H1 (cell line): ENCODE measurements at regions not wholly inside any gene's neighbourhood (a gene's known extent, or its start where the extent isn't known, plus 50 kb on each side); places are given as distances from the start of the nearest gene placed in this dataset.

Experiments used
- CTCF ChIA-PET: fragments of 300-600 bp; sonication (Branson Sonifier 250); formaldehyde crosslinking; loops from one replicate; lab custom pipeline; 2021; ENCODE audit not compliant: partially characterized antibody; lab: Charles Lee
- POLR2A ChIA-PET: fragments of 300-600 bp; sonication (Branson Sonifier 250); formaldehyde crosslinking; loops from one replicate; lab custom pipeline; 2021; ENCODE audit warnings: inconsistent platforms; ENCODE audit not compliant: partially characterized antibody; lab: Charles Lee
- DNase-seq, 2 experiments: peaks; one replicate each; pipeline versions ENCODE4 v3.0.0 to v3.0.0-alpha.2; 2010 to 2022; ENCODE audit warnings: low spot score in 2 of 2, low read depth in 1 of 2, mixed read lengths in 1 of 2
- FAIRE-seq: peaks from 2 replicates; lab custom pipeline; 2011; peaks lifted over from hg19 to GRCh38; lab: Jason Lieb, UNC
- H2AFZ ChIP-seq: 2 replicates; pipeline ENCODE4 v1.8.1; 2012; ENCODE audit warnings: low read length, inconsistent platforms
- H2AK5ac ChIP-seq: 2 replicates; pipeline ENCODE4 v1.6.1; 2013; ENCODE audit warnings: low read depth, low read length
- H2BK120ac ChIP-seq: replicated peaks from 2 replicates; pipeline ENCODE3; 2013; ENCODE audit warnings: low read depth, low read length, inconsistent platforms
- H2BK12ac ChIP-seq: 2 replicates; pipeline ENCODE4 v1.6.1; 2013; ENCODE audit warnings: low read depth, low read length
- H2BK15ac ChIP-seq: 2 replicates; pipeline ENCODE4 v1.6.1; 2013; ENCODE audit warnings: low read length
- H2BK20ac ChIP-seq: 2 replicates; pipeline ENCODE4 v1.6.1; 2013; ENCODE audit warnings: low read length
- H2BK5ac ChIP-seq: 2 replicates; pipeline ENCODE4 v1.6.1; 2013; ENCODE audit warnings: low read depth, low read length
- H3K14ac ChIP-seq: 2 replicates; pipeline ENCODE4 v1.6.1; 2013; ENCODE audit warnings: inconsistent platforms; ENCODE audit not compliant: insufficient read length
- H3K18ac ChIP-seq: 2 replicates; pipeline ENCODE4 v1.6.1; 2013; ENCODE audit warnings: low read length; ENCODE audit errors: extremely low read depth
- H3K23ac ChIP-seq: 2 replicates; pipeline ENCODE4 v1.6.1; 2013; ENCODE audit warnings: inconsistent platforms; ENCODE audit not compliant: insufficient read length
- H3K23me2 ChIP-seq: 2 replicates; pipeline ENCODE4 v1.6.1; 2013; ENCODE audit warnings: low read depth, low read length
- H3K27ac ChIP-seq: 2 replicates; pipeline ENCODE4 v1.6.1; 2011; ENCODE audit warnings: low read depth, low read length, inconsistent platforms
- H3K27me3 ChIP-seq, 4 experiments: replicated peaks in 1 of 4; 1 replicate in 1 of 4; 2 replicates in 3 of 4; pipeline versions ENCODE4 v1.6.1 to v1.8.1; 2011 to 2013; ENCODE audit warnings: low read length in 3 of 4, mild to moderate bottlenecking in 3 of 4, inconsistent platforms in 2 of 4, mixed read lengths in 2 of 4, moderate library complexity in 1 of 4; ENCODE audit not compliant: control insufficient read depth in 3 of 4, insufficient read depth in 3 of 4; ENCODE audit errors: extremely low read depth in 1 of 4
- H3K36me3 ChIP-seq, 4 experiments: 2 replicates each; pipeline versions ENCODE4 v1.6.1 to v1.8.1; 2011 to 2013; ENCODE audit warnings: mild to moderate bottlenecking in 4 of 4, low read length in 3 of 4, moderate library complexity in 2 of 4, control low read depth in 1 of 4, inconsistent platforms in 1 of 4; ENCODE audit not compliant: insufficient read depth in 4 of 4, control insufficient read depth in 2 of 4
- H3K4ac ChIP-seq: replicated peaks from 2 replicates; pipeline ENCODE3; 2013; ENCODE audit warnings: low read length, low read depth, mixed read lengths, inconsistent platforms; ENCODE audit not compliant: insufficient read length
- H3K4me1 ChIP-seq, 4 experiments: replicated peaks in 1 of 4; 1 replicate in 1 of 4; 2 replicates in 3 of 4; pipeline versions ENCODE4 v1.6.1 to v1.8.1; 2011 to 2013; ENCODE audit warnings: low read length in 3 of 4, inconsistent platforms in 2 of 4, mixed read lengths in 1 of 4; ENCODE audit not compliant: insufficient read depth in 4 of 4, control insufficient read depth in 3 of 4
- H3K4me2 ChIP-seq, 2 experiments: 2 replicates each; pipeline versions ENCODE4 v1.6.1 to v1.8.1; 2011 to 2013; ENCODE audit warnings: low read depth in 2 of 2, low read length in 2 of 2, control low read depth in 1 of 2, inconsistent platforms in 1 of 2, mild to moderate bottlenecking in 1 of 2; ENCODE audit not compliant: insufficient read depth in 1 of 2
- H3K4me3 ChIP-seq, 4 experiments: fragments of 200-600, 300-600 bp in 1 of 4; sonication (generic), shearing (Covaris generic), sonication (Bioruptor Twin) in 1 of 4; 2 replicates each; pipeline versions ENCODE4 v1.5.1 to v1.8.1; 2011 to 2016; ENCODE audit warnings: low read length in 4 of 4, low read depth in 3 of 4, control low read depth in 2 of 4, inconsistent platforms in 2 of 4, mild to moderate bottlenecking in 2 of 4, mixed read lengths in 1 of 4, moderate library complexity in 1 of 4; ENCODE audit not compliant: insufficient read depth in 2 of 4; ENCODE audit errors: extremely low read depth in 1 of 4
- H3K56ac ChIP-seq: replicated peaks from 2 replicates; pipeline ENCODE3; 2013; ENCODE audit warnings: low read depth, mild to moderate bottlenecking, mixed read lengths, low read length, inconsistent platforms; ENCODE audit not compliant: insufficient read length
- H3K79me1 ChIP-seq: 2 replicates; pipeline ENCODE4 v1.6.1; 2013; ENCODE audit warnings: low read depth, low read length, control low read depth
- H3K79me2 ChIP-seq, 2 experiments: 2 replicates each; pipeline versions ENCODE4 v1.6.1 to v1.8.1; 2012 to 2013; ENCODE audit warnings: low read length in 2 of 2, mild to moderate bottlenecking in 2 of 2, inconsistent platforms in 1 of 2; ENCODE audit not compliant: insufficient read depth in 2 of 2, control insufficient read depth in 1 of 2
- H3K9ac ChIP-seq, 4 experiments: replicated peaks in 1 of 4; 1 replicate in 1 of 4; 2 replicates in 3 of 4; pipeline versions ENCODE4 v1.6.1 to v1.8.1; 2011 to 2013; ENCODE audit warnings: low read depth in 3 of 4, low read length in 3 of 4, control low read depth in 2 of 4, mild to moderate bottlenecking in 2 of 4, moderate library complexity in 2 of 4, inconsistent platforms in 1 of 4; ENCODE audit errors: extremely low read depth in 1 of 4
- H3K9me3 ChIP-seq, 2 experiments: 2 replicates each; pipeline versions ENCODE4 v1.6.1 to v1.8.1; 2012 to 2013; ENCODE audit warnings: mild to moderate bottlenecking in 2 of 2, moderate library complexity in 2 of 2, control low read depth in 1 of 2, inconsistent platforms in 1 of 2, low read depth in 1 of 2, low read length in 1 of 2, mixed read lengths in 1 of 2; ENCODE audit not compliant: insufficient read depth in 2 of 2
- H4K20me1 ChIP-seq, 2 experiments: replicated peaks in 1 of 2; 2 replicates each; pipeline versions ENCODE3 to v1.8.1; 2011 to 2013; ENCODE audit warnings: inconsistent platforms in 2 of 2, low read length in 2 of 2, mild to moderate bottlenecking in 1 of 2; ENCODE audit not compliant: insufficient read depth in 2 of 2, control insufficient read depth in 1 of 2
- H4K5ac ChIP-seq: 2 replicates; pipeline ENCODE4 v1.6.1; 2013; ENCODE audit warnings: low read length, low read depth, mixed read lengths, inconsistent platforms; ENCODE audit not compliant: insufficient read length
- H4K8ac ChIP-seq: 2 replicates; pipeline ENCODE4 v1.8.0; 2013; ENCODE audit warnings: mild to moderate bottlenecking, moderate library complexity, low read length, inconsistent platforms; ENCODE audit not compliant: insufficient read depth; ENCODE audit errors: extremely low read depth
- H4K91ac ChIP-seq: replicated peaks from 2 replicates; pipeline ENCODE3; 2013; ENCODE audit warnings: low read length, mixed read lengths, inconsistent platforms; ENCODE audit not compliant: insufficient read length
- ATF3 ChIP-seq: IDR thresholded peaks from 2 replicates; pipeline ENCODE4 v1.6.1; 2011; ENCODE audit warnings: low read depth, mild to moderate bottlenecking, low read length; ENCODE audit not compliant: insufficient read depth
- BACH1 ChIP-seq: IDR thresholded peaks from 2 replicates; pipeline ENCODE4 v1.6.1; 2012; ENCODE audit warnings: low read length, improper control_type of control experiment
- BRCA1 ChIP-seq: IDR thresholded peaks from 2 replicates; pipeline ENCODE4 v1.6.1; 2012; ENCODE audit warnings: low read depth, low read length, improper control_type of control experiment
- CREB1 ChIP-seq: IDR thresholded peaks from 2 replicates; pipeline ENCODE4 v1.6.1; 2012; ENCODE audit warnings: inconsistent platforms
- CTBP2 ChIP-seq: IDR thresholded peaks from 2 replicates; pipeline ENCODE4 v1.7.0; 2011; ENCODE audit warnings: borderline replicate concordance, mild to moderate bottlenecking, moderate library complexity, mixed read lengths, low read length; ENCODE audit not compliant: insufficient read depth, insufficient read length
- POU5F1 ChIP-seq: IDR thresholded peaks from 2 replicates; pipeline ENCODE4 v1.6.1; 2011; ENCODE audit warnings: low read depth, mild to moderate bottlenecking, low read length, moderate library complexity
- YY1 ChIP-seq: IDR thresholded peaks from 2 replicates; pipeline ENCODE4 v1.6.1; 2011; ENCODE audit warnings: low read depth, mild to moderate bottlenecking, low read length
- ZNF274 ChIP-seq: IDR thresholded peaks from 2 replicates; pipeline ENCODE4 v1.7.0; 2012; ENCODE audit warnings: low read length, borderline replicate concordance; ENCODE audit errors: extremely low read depth
- WGBS, 2 experiments: shearing (Covaris generic) in 1 of 2; methylation state at CpG; one replicate each; pipeline versions ENCODE4 v1.1.6 to v1.1.7; 2013 to 2015; ENCODE audit warnings: low lambda C conversion rate in 2 of 2, mixed read lengths in 2 of 2, inconsistent platforms in 1 of 2, low coverage in 1 of 2, missing lambda C conversion rate in 1 of 2; ENCODE audit not compliant: insufficient replicate concordance in 2 of 2, insufficient coverage in 1 of 2, insufficient read length in 1 of 2; ENCODE audit errors: extremely low coverage in 1 of 2, missing lambda C conversion rate in 1 of 2; 5-methylcytosine and 5-hydroxymethylcytosine counted together

- no peak for FAIRE-seq
- WGBS, 2 experiments = 98% methylated on average over 8 of the region's 8 CpGs; no CpG with 5 or more reads in 1 of the 2 experiments
- TF ChIP-seq BRCA1 (no peak), BACH1 (no peak), CTBP2 (no peak), CREB1 (no peak), ZNF274 (no peak), YY1 (no peak), ATF3 (no peak), POU5F1 (no peak)
These were observed 247.4 kb downstream of the ACTR3B start for GRCh38 chr7:153006911-153007310.

More at GRCh38 chr7:153006911-153007310, 247.4 kb downstream of the ACTR3B start:
- DNase-seq = no peak
- ChIA-PET POLR2A (no interaction called here), CTCF (no interaction called here)
- no peak overlapping the region for H3K4ac ChIP-seq
- no peak overlapping the region for H3K23ac ChIP-seq
- H2BK120ac ChIP-seq = no peak overlapping the region
- H4K5ac ChIP-seq = no peak overlapping the region
- H3K18ac ChIP-seq = no peak overlapping the region
- H2BK12ac ChIP-seq = 0 out of 2 replicates have a peak overlapping the region, but pooled peaks have one; percentile 50
- H4K8ac ChIP-seq = no peak overlapping the region
- H3K36me3 ChIP-seq = no peaks in the 10 kb centered on the region
- peaks cover 0 to 9% (median 4%) of the 10 kb centered on the region in 4 experiments; a peak in 2 of 7 replicates for H3K4me1 ChIP-seq
- peak overlapping the region; percentile 1; the same call in 1 of the 2 replicates for H2BK5ac ChIP-seq
- no peaks in the 10 kb centered on the region; a peak in 1 of 7 replicates for H3K27me3 ChIP-seq
- H3K23me2 ChIP-seq = no peaks in the 10 kb centered on the region
- H3K27ac ChIP-seq = no peak overlapping the region
- peak overlapping the region; percentile 80; the same call in 1 of the 2 replicates for H2AK5ac ChIP-seq
- no peak overlapping the region for H3K4me2 ChIP-seq
- H2AFZ ChIP-seq = no peak overlapping the region
- H3K9me3 ChIP-seq = 0 out of 4 replicates have a peak, but pooled peaks cover 0 to 3% of the 10 kb centered on the region in 2 experiments
- H3K14ac ChIP-seq = no peak overlapping the region
- no peaks in the 10 kb centered on the region for H3K79me1 ChIP-seq
- H2BK15ac ChIP-seq = no peak overlapping the region
- H4K20me1 ChIP-seq = no peaks in the 10 kb centered on the region
- H3K79me2 ChIP-seq = no peaks in the 10 kb centered on the region
- H4K91ac ChIP-seq = no peak overlapping the region
- no peak overlapping the region for H3K4me3 ChIP-seq
- peak overlapping the region; percentile 72; the same call in 1 of the 2 replicates for H2BK20ac ChIP-seq
- no peak overlapping the region for H3K56ac ChIP-seq
- no peak overlapping the region for H3K9ac ChIP-seq
